ENCODE measurements at regions not wholly inside any gene's neighbourhood (a gene's known extent, or its start where the extent isn't known, plus 50 kb on each side); places are given as distances from the start of the nearest gene placed in this dataset.

DNA sequence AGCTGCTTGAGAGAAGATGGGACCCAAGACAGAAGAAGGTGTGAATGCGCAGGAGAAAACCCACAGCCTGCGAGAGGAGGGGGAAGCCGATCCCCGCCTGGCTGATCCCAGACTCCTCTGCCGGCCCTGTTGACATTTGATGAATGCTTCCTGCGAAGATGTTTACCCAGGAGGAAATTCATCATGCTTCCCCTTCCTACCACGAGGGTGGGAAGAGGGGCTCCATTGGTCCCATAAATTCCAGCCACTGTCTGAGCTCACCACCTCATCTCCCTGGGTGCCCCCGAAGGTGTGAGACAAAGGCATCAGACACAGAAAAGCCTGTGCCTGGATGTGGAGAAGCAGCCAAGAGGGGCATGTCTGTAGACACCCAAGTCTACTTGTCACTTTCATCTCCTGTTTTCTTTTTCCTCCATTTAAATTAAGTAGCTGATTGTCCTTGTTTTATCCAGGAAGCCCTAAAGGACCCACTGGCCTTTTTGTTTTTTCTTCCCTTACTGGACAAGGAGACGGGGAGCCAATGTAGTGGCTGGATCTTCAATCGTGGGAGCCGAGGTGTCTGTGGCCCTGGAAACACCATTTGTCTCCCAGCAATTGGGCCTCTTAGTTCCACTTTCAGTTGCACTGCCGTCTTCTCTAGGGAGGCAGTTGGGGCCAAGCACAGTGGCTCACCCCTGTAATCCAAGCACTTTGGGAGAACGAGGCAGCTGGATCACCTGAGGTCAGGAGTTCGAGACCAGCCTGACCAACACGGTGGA lies 95.3 kb upstream of the HES1 start:
- H3K27ac Mint-ChIP-seq = peak overlapping the region in 1 of 8 donors; percentile 25
- no peak overlapping the region for H3K4me3 Mint-ChIP-seq
- Histone ChIP-seq H3K4me3 (ENCODE audit: low read length) (no peak overlapping the region), H3K27ac (ENCODE audit: low read depth, low read length) (no peak overlapping the region), H3K9me3 (ENCODE audit: low read length) (no peaks in the 10 kb centered on the region), H3K4me1 (ENCODE audit: insufficient read depth, low read length) (no peaks in the 10 kb centered on the region), H3K36me3 (ENCODE audit: insufficient read depth, low read length) (no peaks in the 10 kb centered on the region), H3K27me3 (ENCODE audit: insufficient read depth, low read length, poor library complexity, severe bottlenecking) (no peaks in the 10 kb centered on the region)
- H3K27me3 Mint-ChIP-seq = peaks cover 7 to 13% of the 10 kb centered on the region in 2 donors
- H3K9me3 Mint-ChIP-seq = no peaks in the 10 kb centered on the region
- no peaks in the 10 kb centered on the region for H3K36me3 Mint-ChIP-seq
- ChIA-PET POLR2A (no interaction called here), CTCF (no interaction called here)
- H3K4me1 Mint-ChIP-seq = no peaks in the 10 kb centered on the region
- no peak for DNase-seq

DNA sequence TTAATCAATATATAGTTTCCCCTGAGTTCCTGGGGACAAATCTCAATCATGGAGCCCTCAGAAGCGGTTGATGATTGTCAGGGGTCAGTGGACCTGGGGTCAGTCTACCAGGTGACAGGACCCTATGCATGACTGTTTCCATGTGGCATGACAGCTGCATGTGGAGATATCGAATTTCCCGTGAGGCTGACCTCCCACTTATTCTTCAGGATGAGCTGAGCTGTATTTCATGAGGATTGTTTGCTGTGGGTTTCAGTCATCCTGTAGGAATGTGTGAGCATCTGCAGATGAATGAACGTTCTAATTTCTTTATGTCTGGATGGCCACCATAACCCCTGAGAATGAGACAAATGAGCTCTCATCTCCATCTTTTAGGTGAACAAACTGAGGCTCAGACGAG lies 93.0 kb upstream of the HES1 start:
- Histone ChIP-seq H3K36me3 (ENCODE audit: insufficient read depth, low read length) (no peaks in the 10 kb centered on the region), H3K4me1 (ENCODE audit: insufficient read depth, low read length) (no peaks in the 10 kb centered on the region), H3K27ac (ENCODE audit: low read depth, low read length) (no peak overlapping the region), H3K27me3 (ENCODE audit: insufficient read depth, low read length, poor library complexity, severe bottlenecking) (no peaks in the 10 kb centered on the region), H3K4me3 (ENCODE audit: low read length) (no peak overlapping the region), H3K9me3 (ENCODE audit: low read length) (no peaks in the 10 kb centered on the region)
- POLR2A ChIA-PET = no interaction called here
- CTCF ChIA-PET = no interaction called here
- Mint-ChIP-seq H3K4me1 (no peaks in the 10 kb centered on the region), H3K4me3 (no peak overlapping the region), H3K36me3 (no peaks in the 10 kb centered on the region), H3K9me3 (no peaks in the 10 kb centered on the region), H3K27me3 (peaks cover 7 to 9% of the 10 kb centered on the region in 2 donors), H3K27ac (no peak overlapping the region)
- no peak for DNase-seq

- H3K4me3 ChIP-seq (ENCODE audit: low read length) = no peak overlapping the region
- peaks cover 7 to 9% of the 10 kb centered on the region in 2 donors for H3K27me3 Mint-ChIP-seq
- no peaks in the 10 kb centered on the region for H3K9me3 Mint-ChIP-seq
- ChIA-PET POLR2A (no interaction called here), CTCF (no interaction called here)
- no peaks in the 10 kb centered on the region for H3K9me3 ChIP-seq (ENCODE audit: low read length)
- H3K4me1 ChIP-seq (ENCODE audit: insufficient read depth, low read length) = no peaks in the 10 kb centered on the region
- H3K36me3 Mint-ChIP-seq = no peaks in the 10 kb centered on the region
- H3K4me3 Mint-ChIP-seq = no peak overlapping the region
- H3K27ac Mint-ChIP-seq = no peak overlapping the region
- DNase-seq = no peak
- H3K27me3 ChIP-seq (ENCODE audit: insufficient read depth, low read length, poor library complexity, severe bottlenecking) = no peaks in the 10 kb centered on the region
- no peaks in the 10 kb centered on the region for H3K36me3 ChIP-seq (ENCODE audit: insufficient read depth, low read length)
- H3K4me1 Mint-ChIP-seq = no peaks in the 10 kb centered on the region
- no peak overlapping the region for H3K27ac ChIP-seq (ENCODE audit: low read depth, low read length)
These were observed 92.4 kb upstream of the HES1 start for GRCh38 chr3:194043516-194043915.

DNA sequence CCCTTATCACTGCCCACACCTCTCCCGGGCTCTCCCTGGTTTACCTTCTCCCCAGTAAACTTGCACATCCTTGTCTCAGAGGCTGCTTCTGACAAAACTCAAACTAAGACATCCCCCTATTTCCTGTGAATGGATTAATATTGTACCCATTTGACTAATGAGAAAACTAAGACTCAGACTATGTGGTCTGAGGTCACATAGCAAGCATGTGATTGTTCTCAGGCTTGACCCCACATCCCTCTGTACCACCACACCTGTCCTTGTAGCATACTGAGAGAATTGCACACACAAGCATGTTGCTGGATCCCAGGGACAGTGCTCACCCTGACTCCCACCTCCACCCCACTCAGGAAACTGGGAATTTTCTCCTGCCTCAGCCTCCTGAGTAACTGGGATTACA lies 90.7 kb upstream of the HES1 start:
- DNase-seq = no peak
- no peak overlapping the region for H3K4me3 ChIP-seq (ENCODE audit: low read length)
- H3K27me3 ChIP-seq (ENCODE audit: insufficient read depth, low read length, poor library complexity, severe bottlenecking) = no peaks in the 10 kb centered on the region
- no peaks in the 10 kb centered on the region for H3K4me1 Mint-ChIP-seq
- H3K9me3 Mint-ChIP-seq = peaks cover 0 to 3% (median 3%) of the 10 kb centered on the region in 5 donors
- no peak overlapping the region for H3K4me3 Mint-ChIP-seq
- H3K4me1 ChIP-seq (ENCODE audit: insufficient read depth, low read length) = no peaks in the 10 kb centered on the region
- ChIA-PET POLR2A (no interaction called here), CTCF (no interaction called here)
- no peaks in the 10 kb centered on the region for H3K9me3 ChIP-seq (ENCODE audit: low read length)
- no peaks in the 10 kb centered on the region for H3K36me3 ChIP-seq (ENCODE audit: insufficient read depth, low read length)
- H3K36me3 Mint-ChIP-seq = peaks cover 0 to 2% (median 0%) of the 10 kb centered on the region in 3 donors
- peaks cover 3 to 7% of the 10 kb centered on the region in 2 donors for H3K27me3 Mint-ChIP-seq
- no peak overlapping the region for H3K27ac Mint-ChIP-seq
- H3K27ac ChIP-seq (ENCODE audit: low read depth, low read length) = no peak overlapping the region

GRCh38 chr3:194045919-194046318 lies 90.0 kb upstream of the HES1 start:
- H3K4me1 Mint-ChIP-seq = no peaks in the 10 kb centered on the region
- POLR2A ChIA-PET = no interaction called here

GRCh38 chr3:194046531-194046930 lies 89.4 kb upstream of the HES1 start:
- CTCF ChIA-PET = no interaction called here
- Mint-ChIP-seq H3K9me3 (peaks cover 3 to 14% (median 12%) of the 10 kb centered on the region in 5 donors), H3K36me3 (peaks cover 0 to 4% (median 0%) of the 10 kb centered on the region in 3 donors), H3K27ac (no peak overlapping the region), H3K27me3 (peaks cover 0 to 5% of the 10 kb centered on the region in 2 donors), H3K4me1 (no peaks in the 10 kb centered on the region), H3K4me3 (no peak overlapping the region)
- POLR2A ChIA-PET = no interaction called here
- H3K4me3 ChIP-seq (ENCODE audit: low read length) = no peak overlapping the region
- H3K36me3 ChIP-seq (ENCODE audit: insufficient read depth, low read length) = no peaks in the 10 kb centered on the region
- peaks cover 10% of the 10 kb centered on the region for H3K9me3 ChIP-seq (ENCODE audit: low read length)
- no peak overlapping the region for H3K27ac ChIP-seq (ENCODE audit: low read depth, low read length)
- no peaks in the 10 kb centered on the region for H3K27me3 ChIP-seq (ENCODE audit: insufficient read depth, low read length, poor library complexity, severe bottlenecking)
- no peak for DNase-seq
- no peaks in the 10 kb centered on the region for H3K4me1 ChIP-seq (ENCODE audit: insufficient read depth, low read length)

More at GRCh38 chr3:194045919-194046318, 90.0 kb upstream of the HES1 start:
- peaks cover 4% of the 10 kb centered on the region for H3K9me3 ChIP-seq (ENCODE audit: low read length)
- CTCF ChIA-PET = no interaction called here
- peaks cover 1 to 9% (median 9%) of the 10 kb centered on the region in 5 donors for H3K9me3 Mint-ChIP-seq
- H3K4me3 Mint-ChIP-seq = no peak overlapping the region
- no peak overlapping the region for H3K27ac Mint-ChIP-seq
- H3K27ac ChIP-seq (ENCODE audit: low read depth, low read length) = no peak overlapping the region
- H3K27me3 ChIP-seq (ENCODE audit: insufficient read depth, low read length, poor library complexity, severe bottlenecking) = no peaks in the 10 kb centered on the region
- DNase-seq = no peak
- H3K36me3 Mint-ChIP-seq = peaks cover 0 to 4% (median 0%) of the 10 kb centered on the region in 3 donors
- H3K27me3 Mint-ChIP-seq = peaks cover under 1 to 5% of the 10 kb centered on the region in 2 donors
- H3K4me3 ChIP-seq (ENCODE audit: low read length) = no peak overlapping the region
- H3K36me3 ChIP-seq (ENCODE audit: insufficient read depth, low read length) = no peaks in the 10 kb centered on the region
- no peaks in the 10 kb centered on the region for H3K4me1 ChIP-seq (ENCODE audit: insufficient read depth, low read length)

GRCh38 chr3:194046995-194047645 lies 88.8 kb upstream of the HES1 start:
- Histone ChIP-seq H3K9me3 (ENCODE audit: low read length) (peaks cover 11% of the 10 kb centered on the region), H3K4me1 (ENCODE audit: insufficient read depth, low read length) (no peaks in the 10 kb centered on the region), H3K27me3 (ENCODE audit: insufficient read depth, low read length, poor library complexity, severe bottlenecking) (no peaks in the 10 kb centered on the region), H3K4me3 (ENCODE audit: low read length) (no peak overlapping the region), H3K36me3 (ENCODE audit: insufficient read depth, low read length) (no peaks in the 10 kb centered on the region), H3K27ac (ENCODE audit: low read depth, low read length) (no peak overlapping the region)
- H3K4me1 Mint-ChIP-seq = no peaks in the 10 kb centered on the region
- H3K9me3 Mint-ChIP-seq = peaks cover 6 to 19% (median 14%) of the 10 kb centered on the region in 5 donors
- no peak overlapping the region for H3K27ac Mint-ChIP-seq
- H3K36me3 Mint-ChIP-seq = peaks cover 0 to 4% (median 0%) of the 10 kb centered on the region in 3 donors
- H3K27me3 Mint-ChIP-seq = peaks cover 0 to 5% of the 10 kb centered on the region in 2 donors
- no peak for DNase-seq
- CTCF ChIA-PET = no interaction called here
- POLR2A ChIA-PET = interaction anchor here (0.6 kb wide), 1 partner anchor 233 kb away, joined by 7 read pairs; no protein-coding TSS in a partner anchor
- no peak overlapping the region for H3K4me3 Mint-ChIP-seq

DNA sequence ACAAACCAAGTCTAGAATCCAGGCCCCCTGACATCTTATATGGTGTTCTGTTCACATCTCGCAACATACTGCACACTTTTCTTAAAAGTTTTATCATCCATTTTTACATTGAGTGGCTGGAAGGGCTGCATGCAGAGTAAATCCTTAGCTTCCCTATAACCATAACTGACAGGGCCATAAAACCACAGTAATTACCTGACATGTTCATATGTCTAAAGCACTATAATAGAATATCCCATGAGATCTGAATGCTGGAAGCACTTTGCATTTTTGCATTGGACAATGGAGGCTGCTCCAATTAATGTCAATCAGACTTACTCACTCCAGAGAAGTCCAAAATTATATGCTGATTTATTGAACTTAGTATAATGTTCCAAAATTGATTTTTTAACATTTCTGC lies 86.6 kb upstream of the HES1 start:
- H3K4me1 ChIP-seq (ENCODE audit: insufficient read depth, low read length) = no peaks in the 10 kb centered on the region
- peaks cover 11% of the 10 kb centered on the region for H3K9me3 ChIP-seq (ENCODE audit: low read length)
- peaks cover 6 to 14% of the 10 kb centered on the region in 2 donors for H3K27me3 Mint-ChIP-seq
- H3K27ac Mint-ChIP-seq = no peak overlapping the region
- no peak for DNase-seq
- H3K36me3 ChIP-seq (ENCODE audit: insufficient read depth, low read length) = no peaks in the 10 kb centered on the region
- no peaks in the 10 kb centered on the region for H3K27me3 ChIP-seq (ENCODE audit: insufficient read depth, low read length, poor library complexity, severe bottlenecking)
- CTCF ChIA-PET = no interaction called here
- POLR2A ChIA-PET = no interaction called here
- peaks cover 6 to 20% (median 14%) of the 10 kb centered on the region in 5 donors for H3K9me3 Mint-ChIP-seq
- no peak overlapping the region for H3K27ac ChIP-seq (ENCODE audit: low read depth, low read length)
- H3K4me3 ChIP-seq (ENCODE audit: low read length) = no peak overlapping the region
- H3K4me3 Mint-ChIP-seq = no peak overlapping the region
- H3K4me1 Mint-ChIP-seq = no peaks in the 10 kb centered on the region
- peaks cover 0 to 4% (median 0%) of the 10 kb centered on the region in 3 donors for H3K36me3 Mint-ChIP-seq

Measured in CD8-positive, alpha-beta memory T cell (primary cell).